Stomach smooth muscle (tissue), 2 donors: ENCODE measurements at regions not wholly inside any gene's neighbourhood (a gene's known extent, or its start where the extent isn't known, plus 50 kb on each side); places are given as distances from the start of the nearest gene placed in this dataset.
"Not testable (repeated sequence)": the region's sequence is repeated elsewhere in the genome, so short reads cannot be mapped to it uniquely, and the experiment has no call there.

ENCODE experiments used
- H3K27ac ChIP-seq: one replicate; pipeline ENCODE4 v1.7.0; 2013; ENCODE audit warnings: mild to moderate bottlenecking, low read length, inconsistent platforms
- H3K27me3 ChIP-seq, 2 donors: one replicate each; pipeline ENCODE4 v1.7.0; 2013; ENCODE audit warnings: low read length in 2 of 2; ENCODE audit not compliant: insufficient read depth in 2 of 2, control insufficient read depth in 1 of 2
- H3K36me3 ChIP-seq, 2 donors: one replicate each; pipeline ENCODE4 v1.7.0; 2013; ENCODE audit warnings: low read length in 2 of 2; ENCODE audit not compliant: control insufficient read depth in 2 of 2, insufficient read depth in 2 of 2
- H3K4me1 ChIP-seq: one replicate; pipeline ENCODE4 v1.7.0; 2013; ENCODE audit warnings: low read length; ENCODE audit not compliant: control insufficient read depth, insufficient read depth
- H3K4me3 ChIP-seq, 2 donors: one replicate each; pipeline ENCODE4 v1.7.0; 2013; ENCODE audit warnings: low read length in 2 of 2
- H3K9ac ChIP-seq, 2 donors: one replicate each; pipeline ENCODE4 v1.7.0; 2013; ENCODE audit warnings: low read length in 2 of 2, mild to moderate bottlenecking in 1 of 2
- H3K9me3 ChIP-seq, 2 donors: one replicate each; pipeline ENCODE4 v1.7.0; 2013; ENCODE audit warnings: low read length in 2 of 2; ENCODE audit not compliant: control insufficient read depth in 2 of 2
- donor health status: healthy.
- donor health status: Pancreatic carcinoma.

GRCh38 chr14:105771261-105772226 is 245.2 kb downstream of the TMEM121 start:
- H3K9ac ChIP-seq, H3K9me3 ChIP-seq, H3K4me1 ChIP-seq: not testable (repeated sequence)

GRCh38 chr14:105772710-105773250 is 246.4 kb downstream of the TMEM121 start:
- H3K27me3 ChIP-seq, H3K4me1 ChIP-seq, H3K9ac ChIP-seq, H3K27ac ChIP-seq, H3K4me3 ChIP-seq, H3K36me3 ChIP-seq, H3K9me3 ChIP-seq: not testable (repeated sequence)

More at GRCh38 chr14:105771261-105772226, 245.2 kb downstream of the TMEM121 start:
- not testable (repeated sequence) for H3K27me3 ChIP-seq, H3K27ac ChIP-seq, H3K4me3 ChIP-seq, H3K36me3 ChIP-seq

- no peaks in the 10 kb centered on the region for H3K36me3 ChIP-seq
- no peak overlapping the region for H3K27ac ChIP-seq
- H3K9me3 ChIP-seq: no peaks in the 10 kb centered on the region
Observed at GRCh38 chr14:105773584-105773983, 247.2 kb downstream of the TMEM121 start.

GRCh38 chr14:105774001-105774400 is 247.6 kb downstream of the TMEM121 start:
- Histone ChIP-seq H3K9ac (no peak overlapping the region), H3K4me1 (no peaks in the 10 kb centered on the region), H3K36me3 (no peaks in the 10 kb centered on the region), H3K9me3 (no peaks in the 10 kb centered on the region), H3K4me3 (no peak overlapping the region), H3K27ac (no peak overlapping the region), H3K27me3 (no peaks in the 10 kb centered on the region)

More at GRCh38 chr14:105773584-105773983, 247.2 kb downstream of the TMEM121 start:
- Histone ChIP-seq H3K4me3 (no peak overlapping the region), H3K27me3 (no peaks in the 10 kb centered on the region), H3K9ac (no peak overlapping the region), H3K4me1 (no peaks in the 10 kb centered on the region)

DNA sequence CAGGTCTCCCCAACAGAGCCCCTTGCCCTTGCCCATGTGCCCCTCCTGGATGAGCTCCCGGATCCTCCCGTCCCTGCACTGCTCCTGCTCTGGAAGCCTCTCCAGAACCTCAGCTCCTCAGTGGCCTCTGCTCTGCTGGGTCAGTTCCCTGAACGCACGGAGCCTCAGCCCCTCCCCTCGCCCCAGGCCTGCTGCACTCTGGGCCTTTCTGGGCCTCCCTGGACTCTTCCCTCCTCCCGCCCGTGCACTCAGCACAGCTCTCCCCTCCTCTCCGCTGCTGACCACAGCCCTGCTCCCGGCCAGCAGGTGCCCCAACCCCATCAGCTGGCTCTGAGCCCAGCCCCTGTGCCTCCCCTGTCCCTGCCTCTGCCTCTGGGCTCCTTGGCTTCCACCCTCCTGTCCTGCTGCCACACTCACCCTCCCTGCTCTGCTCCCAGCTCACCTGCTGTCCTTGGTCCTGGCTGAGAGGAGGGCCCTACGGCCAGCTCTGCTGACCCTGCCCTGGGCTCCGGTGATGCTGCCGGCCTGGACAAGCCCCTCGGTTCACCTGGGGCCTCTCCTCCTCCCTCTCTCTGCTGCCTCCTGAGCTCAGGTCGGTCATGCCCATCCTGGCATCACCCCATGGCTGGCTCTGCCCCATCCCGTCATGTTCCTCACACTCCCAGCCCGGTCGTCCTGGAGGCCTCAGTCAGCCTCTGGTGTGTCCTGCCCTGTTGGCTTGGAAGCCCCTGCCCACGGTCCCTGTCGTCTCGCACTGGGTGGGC is 248.4 kb downstream of the TMEM121 start:
- not testable (repeated sequence) for H3K4me3 ChIP-seq, H3K27ac ChIP-seq, H3K9ac ChIP-seq, H3K27me3 ChIP-seq, H3K4me1 ChIP-seq, H3K9me3 ChIP-seq, H3K36me3 ChIP-seq

DNA sequence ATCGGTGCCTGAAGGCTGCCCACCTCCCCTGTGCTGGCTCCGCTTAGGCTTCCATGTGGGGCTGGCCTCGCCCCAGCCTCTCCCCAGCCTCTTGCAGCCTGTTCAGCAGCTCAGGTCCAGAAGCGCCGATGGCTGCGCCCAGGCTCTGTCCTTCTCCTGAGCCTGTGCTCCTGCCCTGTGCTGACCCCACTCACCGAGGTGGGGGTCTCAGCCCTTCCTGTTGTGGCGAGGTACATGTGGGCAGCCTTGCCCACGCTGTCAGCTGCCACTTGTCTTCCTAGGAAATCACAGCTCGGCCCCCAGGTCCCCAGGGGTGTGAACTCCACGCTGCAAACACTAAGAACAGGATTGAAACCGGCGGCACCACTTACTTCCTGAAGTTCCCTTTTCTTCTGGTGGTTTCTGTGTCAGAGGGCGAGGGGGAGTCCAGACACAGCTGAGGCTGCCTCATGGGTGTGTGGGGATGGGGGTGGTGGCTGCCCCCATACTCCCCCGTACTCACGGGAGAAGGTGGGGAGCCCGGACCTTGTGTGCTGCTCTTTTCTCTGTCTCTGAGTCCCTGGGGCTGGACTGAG is 249.1 kb downstream of the TMEM121 start:
- not testable (repeated sequence) for H3K4me3 ChIP-seq, H3K4me1 ChIP-seq, H3K9me3 ChIP-seq, H3K36me3 ChIP-seq, H3K27me3 ChIP-seq, H3K9ac ChIP-seq, H3K27ac ChIP-seq

- H3K9me3 ChIP-seq, H3K4me3 ChIP-seq, H3K4me1 ChIP-seq: not testable (repeated sequence)
Observed at GRCh38 chr14:105776112-105776511, 249.7 kb downstream of the TMEM121 start.

GRCh38 chr14:105776924-105777323 is 250.5 kb downstream of the TMEM121 start:
- no peaks in the 10 kb centered on the region for H3K4me1 ChIP-seq
- peaks cover 0 to 4% of the 10 kb centered on the region in 2 donors for H3K9me3 ChIP-seq
- no peaks in the 10 kb centered on the region for H3K27me3 ChIP-seq
- H3K9ac ChIP-seq: no peak overlapping the region
- no peak overlapping the region for H3K4me3 ChIP-seq
- H3K27ac ChIP-seq: no peak overlapping the region
- no peaks in the 10 kb centered on the region for H3K36me3 ChIP-seq

More at GRCh38 chr14:105776112-105776511, 249.7 kb downstream of the TMEM121 start:
- not testable (repeated sequence) for H3K9ac ChIP-seq, H3K27me3 ChIP-seq, H3K27ac ChIP-seq, H3K36me3 ChIP-seq

DNA sequence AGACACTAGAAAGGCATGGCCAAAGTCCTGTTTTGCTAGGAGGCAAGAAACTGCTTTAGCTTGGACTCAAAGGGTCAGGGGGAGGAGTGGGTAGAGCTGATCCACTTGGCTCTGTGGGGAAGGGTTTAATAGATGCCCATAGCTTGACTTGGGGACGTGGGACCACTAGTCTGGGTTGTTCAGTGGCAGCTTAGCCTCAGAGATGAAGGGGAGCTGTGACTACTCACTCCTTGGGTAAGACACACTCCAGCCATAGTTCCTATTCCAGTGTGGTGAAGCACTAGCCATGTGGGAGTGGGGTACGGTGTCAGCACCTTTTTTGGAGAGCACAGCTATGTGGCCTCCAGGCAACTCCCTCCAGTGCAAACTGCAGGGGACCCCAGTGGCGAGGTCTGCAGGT is 257.3 kb downstream of the TMEM121 start:
- Histone ChIP-seq H3K9me3 (peaks cover 7 to 10% of the 10 kb centered on the region in 2 donors), H3K27me3 (peaks cover 0 to 5% of the 10 kb centered on the region in 2 donors), H3K4me1 (no peaks in the 10 kb centered on the region), H3K36me3 (no peaks in the 10 kb centered on the region), H3K9ac (no peak overlapping the region), H3K27ac (no peak overlapping the region), H3K4me3 (no peak overlapping the region)

GRCh38 chr14:105793836-105794235 is 267.5 kb downstream of the TMEM121 start:
- Histone ChIP-seq H3K4me1 (no peaks in the 10 kb centered on the region), H3K27me3 (peaks cover 0 to 2% of the 10 kb centered on the region in 2 donors), H3K4me3 (no peak overlapping the region), H3K36me3 (no peaks in the 10 kb centered on the region), H3K9me3 (peaks cover 0 to 16% of the 10 kb centered on the region in 2 donors), H3K9ac (no peak overlapping the region), H3K27ac (no peak overlapping the region)
